Gastrocnemius medialis (tissue), 4 donors: ENCODE measurements at regions not wholly inside any gene's neighbourhood (a gene's known extent, or its start where the extent isn't known, plus 50 kb on each side); places are given as distances from the start of the nearest gene placed in this dataset.
"Not testable (repeated sequence)": the region's sequence is repeated elsewhere in the genome, so short reads cannot be mapped to it uniquely, and the experiment has no call there.

Experiments
- ATAC-seq, 2 donors: fragments of 150-250 bp; one replicate each; pipeline ENCODE4 v1.9.1; 2016
- DNase-seq, 2 donors: peaks; one replicate each; pipeline ENCODE4 v3.0.0-alpha.2; 2019
- H3K27ac ChIP-seq, 4 donors: fragments of 200-600 bp; sonication (generic); 1 replicate in 1 of 4; 2 replicates in 3 of 4; pipeline ENCODE4 v1.5.1; 2016 to 2018; ENCODE audit warnings: mild to moderate bottlenecking in 2 of 4, moderate library complexity in 1 of 4
- H3K27me3 ChIP-seq, 3 donors: fragments of 200-600 bp; sonication (generic) in 2 of 3; 1 replicate in 1 of 3; 2 replicates in 2 of 3; pipeline versions ENCODE4 v1.5.1 to v1.6.0; 2016 to 2019; ENCODE audit warnings: mild to moderate bottlenecking in 1 of 3, moderate library complexity in 1 of 3
- H3K36me3 ChIP-seq, 2 donors: fragments of 200-600 bp; sonication (generic) in 1 of 2; one replicate each; pipeline ENCODE4 v1.5.1; 2017 to 2018
- H3K4me1 ChIP-seq, 2 donors: fragments of 200-600 bp; sonication (generic) in 1 of 2; one replicate each; pipeline ENCODE4 v1.5.1; 2016 to 2017; ENCODE audit warnings: mild to moderate bottlenecking in 2 of 2
- H3K4me3 ChIP-seq, 4 donors: fragments of 200-600 bp; sonication (generic) in 3 of 4; 1 replicate in 1 of 4; 2 replicates in 3 of 4; pipeline ENCODE4 v1.5.1; 2016 to 2019; ENCODE audit warnings: mild to moderate bottlenecking in 2 of 4
- H3K9me3 ChIP-seq, 3 donors: fragments of 200-600 bp; sonication (generic) in 2 of 3; 1 replicate in 1 of 3; 2 replicates in 2 of 3; pipeline ENCODE4 v1.5.1; 2016 to 2019
- POLR2A ChIP-seq, 2 donors: fragments of 450-650 bp; IDR thresholded peaks; one replicate each; pipeline ENCODE4 v1.6.1; 2017; ENCODE audit warnings: antibody characterized with exemption in 2 of 2, mild to moderate bottlenecking in 2 of 2, moderate library complexity in 2 of 2
- in situ Hi-C, 4 donors: fragments of 200-750 bp; cut with MboI; loops; one replicate each; pipeline versions ENCODE4 v1.15.0 to v1.8.0; 2017; ENCODE audit warnings: low sequenced_read_pairs in 4 of 4
- intact Hi-C: fragments of 100-400 bp; cut with DNase I; formaldehyde crosslinking; loops from one replicate; pipeline ENCODE4 v1.15.1; 2023; ENCODE audit warnings: low total_unique reads
- TF ChIP-seq, protein P1 (sequence below), 5 experiments: fragments of 450-650 bp in 3 of 5; fragments of 200-600 bp in 2 of 5; sonication (generic) in 2 of 5; IDR thresholded peaks in 4 of 5; conservative IDR thresholded peaks in 1 of 5; 1 replicate in 4 of 5; 2 replicates in 1 of 5; pipeline ENCODE4 v1.5.1; 2016 to 2019; ENCODE audit warnings: antibody characterized with exemption in 5 of 5, mild to moderate bottlenecking in 3 of 5, moderate library complexity in 3 of 5

DNA sequence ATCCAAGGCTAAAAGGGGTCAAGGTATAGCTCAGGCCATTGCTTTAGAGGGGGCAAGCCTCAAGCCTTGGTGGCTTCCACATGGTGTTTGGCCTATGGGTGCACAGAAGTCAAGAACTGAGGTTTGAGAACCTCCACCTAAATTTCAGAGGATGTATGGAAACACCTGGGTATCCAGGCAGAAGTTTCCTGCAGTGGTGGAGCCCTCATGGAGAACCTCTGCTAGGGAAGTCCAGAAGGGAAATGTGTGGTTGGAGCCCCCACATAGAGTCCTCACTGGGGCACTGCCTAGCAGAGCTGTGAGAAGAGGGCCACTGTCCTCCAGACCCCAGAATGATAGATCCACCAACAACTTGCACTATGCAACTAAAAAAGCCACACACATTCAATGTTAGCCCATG is 678.7 kb upstream of the ADGRB3 start:
- H3K27ac ChIP-seq = no peak overlapping the region
- no peak overlapping the region for H3K4me3 ChIP-seq
- H3K4me1 ChIP-seq = no peaks in the 10 kb centered on the region
- DNase-seq (no peak), ATAC-seq (no peak)
- H3K9me3 ChIP-seq = no peaks in the 10 kb centered on the region
- in situ Hi-C loops (no loop called here), intact Hi-C loops (no loop called here)
- H3K36me3 ChIP-seq = no peaks in the 10 kb centered on the region
- H3K27me3 ChIP-seq = no peaks in the 10 kb centered on the region
- TF ChIP-seq, protein P1, sequence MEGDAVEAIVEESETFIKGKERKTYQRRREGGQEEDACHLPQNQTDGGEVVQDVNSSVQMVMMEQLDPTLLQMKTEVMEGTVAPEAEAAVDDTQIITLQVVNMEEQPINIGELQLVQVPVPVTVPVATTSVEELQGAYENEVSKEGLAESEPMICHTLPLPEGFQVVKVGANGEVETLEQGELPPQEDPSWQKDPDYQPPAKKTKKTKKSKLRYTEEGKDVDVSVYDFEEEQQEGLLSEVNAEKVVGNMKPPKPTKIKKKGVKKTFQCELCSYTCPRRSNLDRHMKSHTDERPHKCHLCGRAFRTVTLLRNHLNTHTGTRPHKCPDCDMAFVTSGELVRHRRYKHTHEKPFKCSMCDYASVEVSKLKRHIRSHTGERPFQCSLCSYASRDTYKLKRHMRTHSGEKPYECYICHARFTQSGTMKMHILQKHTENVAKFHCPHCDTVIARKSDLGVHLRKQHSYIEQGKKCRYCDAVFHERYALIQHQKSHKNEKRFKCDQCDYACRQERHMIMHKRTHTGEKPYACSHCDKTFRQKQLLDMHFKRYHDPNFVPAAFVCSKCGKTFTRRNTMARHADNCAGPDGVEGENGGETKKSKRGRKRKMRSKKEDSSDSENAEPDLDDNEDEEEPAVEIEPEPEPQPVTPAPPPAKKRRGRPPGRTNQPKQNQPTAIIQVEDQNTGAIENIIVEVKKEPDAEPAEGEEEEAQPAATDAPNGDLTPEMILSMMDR (IDR thresholded peaks at IDR 0.05 in 4 of 5, conservative IDR thresholded peaks at IDR 0.05 in 1 of 5) = no peak
- no peak for TF ChIP-seq POLR2A (IDR thresholded peaks at IDR 0.05)

DNA sequence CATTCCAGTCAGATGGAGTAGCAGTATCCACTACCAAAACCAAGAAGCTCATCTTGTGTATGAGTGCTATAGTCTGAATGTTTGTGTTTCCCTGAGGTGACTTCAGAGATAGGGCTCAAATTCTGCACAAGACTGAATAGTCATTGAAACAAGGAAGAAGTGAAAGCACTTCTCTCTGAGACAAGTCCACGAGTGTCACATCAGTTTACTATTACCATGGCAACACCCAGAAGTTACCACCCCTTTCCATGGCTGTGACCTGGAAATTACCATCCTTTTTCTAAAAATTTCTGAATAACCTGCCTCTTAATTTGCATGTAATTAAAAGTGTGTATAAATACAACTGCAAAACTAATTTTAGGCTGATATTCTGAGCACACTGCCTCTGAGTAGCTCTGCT is 682.1 kb upstream of the ADGRB3 start:
- no peak for DNase-seq
- Histone ChIP-seq H3K36me3 (no peaks in the 10 kb centered on the region), H3K27ac (no peak overlapping the region), H3K9me3 (no peaks in the 10 kb centered on the region), H3K4me1 (no peaks in the 10 kb centered on the region), H3K27me3 (no peaks in the 10 kb centered on the region), H3K4me3 (no peak overlapping the region)
- in situ Hi-C loops (no loop called here), intact Hi-C loops (no loop called here)
- no peak for TF ChIP-seq POLR2A (IDR thresholded peaks at IDR 0.05)
- TF ChIP-seq, protein P1 (IDR thresholded peaks at IDR 0.05 in 4 of 5, conservative IDR thresholded peaks at IDR 0.05 in 1 of 5) = no peak
- ATAC-seq = no peak

DNA sequence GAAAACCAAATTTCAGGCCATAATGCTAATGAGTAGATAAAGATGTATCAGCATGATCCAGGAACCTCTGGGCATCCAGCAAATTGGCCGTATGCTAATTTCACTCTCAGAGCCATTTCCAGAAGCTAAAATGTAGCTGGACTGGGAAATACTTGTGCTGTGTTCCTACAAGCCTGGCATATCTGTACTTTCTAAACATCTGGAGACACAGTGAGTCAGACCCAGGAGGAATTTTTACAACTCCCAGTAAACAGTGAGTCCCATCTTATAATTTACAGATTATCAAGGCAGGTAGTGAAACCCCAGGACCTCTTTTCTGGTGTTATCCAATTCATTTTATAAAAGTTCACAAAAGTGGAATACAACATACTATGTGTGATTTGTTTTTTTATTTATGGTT is 683.0 kb upstream of the ADGRB3 start:
- H3K27me3 ChIP-seq = no peaks in the 10 kb centered on the region
- TF ChIP-seq POLR2A (IDR thresholded peaks at IDR 0.05) = no peak
- TF ChIP-seq, protein P1 (IDR thresholded peaks at IDR 0.05 in 4 of 5, conservative IDR thresholded peaks at IDR 0.05 in 1 of 5) = no peak
- intact Hi-C loops = no loop called here
- H3K4me1 ChIP-seq = no peaks in the 10 kb centered on the region
- no peak for DNase-seq
- no peak overlapping the region for H3K4me3 ChIP-seq
- H3K9me3 ChIP-seq = no peaks in the 10 kb centered on the region
- H3K27ac ChIP-seq = no peak overlapping the region
- H3K36me3 ChIP-seq = no peaks in the 10 kb centered on the region
- in situ Hi-C loops = no loop called here
- ATAC-seq = no peak

GRCh38 chr6:67947762-67948161 is 687.3 kb upstream of the ADGRB3 start:
- H3K4me1 ChIP-seq, ATAC-seq, H3K27ac ChIP-seq, DNase-seq, in situ Hi-C loops, H3K4me3 ChIP-seq, intact Hi-C loops, H3K27me3 ChIP-seq, H3K36me3 ChIP-seq, H3K9me3 ChIP-seq: not testable (repeated sequence)

DNA sequence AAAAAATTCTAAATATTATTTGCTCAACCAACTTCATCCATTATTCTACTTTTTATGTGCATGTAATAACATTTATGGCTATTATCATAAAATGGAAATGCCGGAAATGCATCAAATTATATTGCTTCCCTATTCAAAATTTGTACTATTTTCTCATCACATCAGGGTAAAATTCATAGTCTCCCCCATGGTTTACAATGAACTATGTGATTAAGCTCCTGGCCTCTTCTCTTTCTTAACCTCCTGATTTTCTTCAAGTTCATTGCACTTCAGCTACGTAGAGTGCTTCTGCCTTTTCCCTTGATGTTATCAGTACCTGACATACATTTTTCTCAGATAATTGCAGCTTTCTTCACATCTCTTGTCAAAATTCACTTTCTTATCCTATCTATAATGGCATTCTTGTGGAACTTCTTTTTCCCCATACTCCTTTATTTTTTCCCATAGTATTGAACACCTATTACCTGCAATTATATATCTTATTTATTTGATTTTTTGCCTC is 699.1 kb upstream of the ADGRB3 start:
- intact Hi-C loops (no loop called here), in situ Hi-C loops (no loop called here)
- H3K36me3 ChIP-seq = no peaks in the 10 kb centered on the region
- H3K27ac ChIP-seq = no peak overlapping the region
- DNase-seq (no peak), ATAC-seq (no peak)
- H3K27me3 ChIP-seq = no peaks in the 10 kb centered on the region
- TF ChIP-seq, protein P1 (IDR thresholded peaks at IDR 0.05 in 4 of 5, conservative IDR thresholded peaks at IDR 0.05 in 1 of 5) = no peak
- no peak for TF ChIP-seq POLR2A (IDR thresholded peaks at IDR 0.05)
- H3K4me1 ChIP-seq = no peaks in the 10 kb centered on the region
- H3K9me3 ChIP-seq = no peaks in the 10 kb centered on the region
- H3K4me3 ChIP-seq = no peak overlapping the region
